Esophagus squamous epithelium (tissue), 5 donors: ENCODE measurements at regions not wholly inside any gene's neighbourhood (a gene's known extent, or its start where the extent isn't known, plus 50 kb on each side); places are given as distances from the start of the nearest gene placed in this dataset.

Source experiments
- DNase-seq: peaks from one replicate; lab custom pipeline; 2025; lab: John Stamatoyannopoulos, UW
- H3K27ac ChIP-seq, 4 donors: fragments of 200-600 bp; sonication (generic); one replicate each; pipeline ENCODE4 v1.5.1; 2016 to 2019; ENCODE audit warnings: mild to moderate bottlenecking in 1 of 4
- H3K27me3 ChIP-seq, 4 donors: fragments of 200-600 bp; sonication (generic); 1 replicate in 3 of 4; 2 replicates in 1 of 4; pipeline versions ENCODE4 v1.5.1 to v1.6.0; 2017 to 2021; ENCODE audit warnings: antibody characterized with exemption in 1 of 4
- H3K36me3 ChIP-seq, 3 donors: fragments of 200-600 bp; sonication (generic); one replicate each; pipeline ENCODE4 v1.5.1; 2016 to 2019
- H3K4me1 ChIP-seq, 3 donors: fragments of 200-600 bp; sonication (generic); one replicate each; pipeline ENCODE4 v1.5.1; 2017 to 2019
- H3K4me3 ChIP-seq, 4 donors: fragments of 200-600 bp; sonication (generic); 1 replicate in 3 of 4; 2 replicates in 1 of 4; pipeline ENCODE4 v1.5.1; 2016 to 2019; ENCODE audit warnings: mild to moderate bottlenecking in 2 of 4, moderate library complexity in 1 of 4
- H3K9me3 ChIP-seq, 3 donors: fragments of 200-600 bp; sonication (generic); one replicate each; pipeline ENCODE4 v1.5.1; 2016 to 2019
- CTCF ChIP-seq, 6 experiments: fragments of 450-650 bp in 4 of 6; fragments of 200-600 bp in 2 of 6; sonication (generic) in 2 of 6; IDR thresholded peaks; one replicate each; pipeline ENCODE4 v1.5.1; 2016 to 2019; ENCODE audit warnings: antibody characterized with exemption in 6 of 6, mild to moderate bottlenecking in 4 of 6, moderate library complexity in 4 of 6
- POLR2A ChIP-seq, 4 donors: fragments of 450-650 bp; IDR thresholded peaks; one replicate each; pipeline ENCODE4 v1.6.1; 2017; ENCODE audit warnings: antibody characterized with exemption in 4 of 4, mild to moderate bottlenecking in 4 of 4, moderate library complexity in 3 of 4
- WGBS, 2 donors: methylation state at CpG; one replicate each; pipeline ENCODE4 v1.1.5; 2018; 5-methylcytosine and 5-hydroxymethylcytosine counted together
- intact Hi-C: fragments of 100-400 bp; cut with DNase I; formaldehyde crosslinking; loops from one replicate; pipeline ENCODE4 v1.15.0; 2022
- donor health status: DM: yes; HTN: yes; CAD: no.

GRCh38 chr5:85784746-85785145 is 833.0 kb upstream of the COX7C start:
- H3K27me3 ChIP-seq: no peaks in the 10 kb centered on the region
- no peak for DNase-seq
- no peak overlapping the region for H3K4me3 ChIP-seq
- H3K27ac ChIP-seq: no peak overlapping the region
- intact Hi-C loops: no loop called here
- H3K4me1 ChIP-seq: no peaks in the 10 kb centered on the region
- WGBS, 2 donors: 96 to 100% methylated on average over 2 of the region's 2 CpGs
- H3K9me3 ChIP-seq: no peaks in the 10 kb centered on the region
- H3K36me3 ChIP-seq: no peaks in the 10 kb centered on the region
- TF ChIP-seq CTCF (IDR thresholded peaks at IDR 0.05): no peak
- TF ChIP-seq POLR2A (IDR thresholded peaks at IDR 0.05): no peak

GRCh38 chr5:85813146-85813545 is 804.6 kb upstream of the COX7C start:
- Histone ChIP-seq H3K36me3 (no peaks in the 10 kb centered on the region), H3K27ac (no peak overlapping the region), H3K9me3 (no peaks in the 10 kb centered on the region), H3K27me3 (no peaks in the 10 kb centered on the region), H3K4me3 (no peak overlapping the region), H3K4me1 (no peaks in the 10 kb centered on the region)
- 47 to 52% methylated on average over 3 of the region's 3 CpGs for WGBS, 2 donors
- TF ChIP-seq CTCF (IDR thresholded peaks at IDR 0.05): no peak
- no peak for TF ChIP-seq POLR2A (IDR thresholded peaks at IDR 0.05)
- DNase-seq: no peak
- intact Hi-C loops: no loop called here

- Histone ChIP-seq H3K4me1 (no peaks in the 10 kb centered on the region), H3K27me3 (no peaks in the 10 kb centered on the region), H3K4me3 (no peak overlapping the region), H3K36me3 (no peaks in the 10 kb centered on the region), H3K27ac (no peak overlapping the region), H3K9me3 (no peaks in the 10 kb centered on the region)
- TF ChIP-seq CTCF (IDR thresholded peaks at IDR 0.05) (no peak), POLR2A (IDR thresholded peaks at IDR 0.05) (no peak)
- intact Hi-C loops: no loop called here
- no peak for DNase-seq
Observed at GRCh38 chr5:85814596-85814995, 803.1 kb upstream of the COX7C start.

GRCh38 chr5:85823462-85824426 is 794.0 kb upstream of the COX7C start:
- TF ChIP-seq POLR2A (IDR thresholded peaks at IDR 0.05): no peak
- no peak for TF ChIP-seq CTCF (IDR thresholded peaks at IDR 0.05)
- H3K4me3 ChIP-seq: no peak overlapping the region
- H3K9me3 ChIP-seq: no peaks in the 10 kb centered on the region
- 48 to 59% methylated on average over 6 of the region's 6 CpGs for WGBS, 2 donors
- no peaks in the 10 kb centered on the region for H3K27me3 ChIP-seq
- no peak for DNase-seq
- intact Hi-C loops: no loop called here
- no peak overlapping the region for H3K27ac ChIP-seq
- H3K36me3 ChIP-seq: no peaks in the 10 kb centered on the region
- H3K4me1 ChIP-seq: no peaks in the 10 kb centered on the region

- no peak overlapping the region for H3K4me3 ChIP-seq
- WGBS, 2 donors: 77 to 79% methylated on average over 5 of the region's 5 CpGs
- H3K9me3 ChIP-seq: no peaks in the 10 kb centered on the region
- H3K27me3 ChIP-seq: no peaks in the 10 kb centered on the region
- no peak overlapping the region for H3K27ac ChIP-seq
- no peaks in the 10 kb centered on the region for H3K4me1 ChIP-seq
- DNase-seq: no peak
- no peaks in the 10 kb centered on the region for H3K36me3 ChIP-seq
- intact Hi-C loops: no loop called here
- no peak for TF ChIP-seq CTCF (IDR thresholded peaks at IDR 0.05)
- no peak for TF ChIP-seq POLR2A (IDR thresholded peaks at IDR 0.05)
Observed at GRCh38 chr5:85838781-85839180, 779.0 kb upstream of the COX7C start.
